H1 (cell line): ENCODE measurements at regions not wholly inside any gene's neighbourhood (a gene's known extent, or its start where the extent isn't known, plus 50 kb on each side); places are given as distances from the start of the nearest gene placed in this dataset.

ENCODE experiments used
- ATF2 ChIP-seq: IDR thresholded peaks from 2 replicates; pipeline ENCODE4 v1.6.1; 2012; ENCODE audit warnings: low read length, inconsistent platforms
- CTCF ChIP-seq, 3 experiments: IDR thresholded peaks; 1 replicate in 2 of 3; 2 replicates in 1 of 3; pipeline versions ENCODE4 v1.5.1 to v1.6.1; 2011; ENCODE audit warnings: low read length in 3 of 3, mild to moderate bottlenecking in 3 of 3, inconsistent platforms in 2 of 3, low read depth in 1 of 3, moderate library complexity in 1 of 3; ENCODE audit not compliant: insufficient read depth in 1 of 3; ENCODE audit errors: control extremely low read depth in 1 of 3
- EP300 ChIP-seq, 2 experiments: IDR thresholded peaks; 1 replicate in 1 of 2; 2 replicates in 1 of 2; pipeline ENCODE4 v1.6.1; 2011 to 2012; ENCODE audit warnings: low read depth in 2 of 2, low read length in 2 of 2, mild to moderate bottlenecking in 2 of 2, borderline replicate concordance in 1 of 2, inconsistent platforms in 1 of 2, moderate library complexity in 1 of 2
- KDM5A ChIP-seq: fragments of 200-600 bp; IDR thresholded peaks from 2 replicates; pipeline ENCODE4 v1.7.1; 2012; ENCODE audit warnings: mild to moderate bottlenecking, low read length, inconsistent platforms, mixed read lengths
- MAX ChIP-seq: IDR thresholded peaks from 2 replicates; pipeline ENCODE4 v1.6.1; 2012; ENCODE audit warnings: inconsistent platforms
- NRF1 ChIP-seq: IDR thresholded peaks from 2 replicates; pipeline ENCODE4 v1.6.1; 2011; ENCODE audit warnings: mild to moderate bottlenecking, low read depth, low read length, improper control_type of control experiment
- SIX5 ChIP-seq: IDR thresholded peaks from 2 replicates; pipeline ENCODE4 v1.6.1; 2011; ENCODE audit warnings: mild to moderate bottlenecking, low read depth, low read length

GRCh38 chr2:121055088-121055487, 229.9 kb downstream of the TFCP2L1 start:
- TF ChIP-seq CTCF (IDR thresholded peaks at IDR 0.05; ENCODE audit: control extremely low read depth in 1 of 3, insufficient read depth in 1 of 3, low read depth in 1 of 3, low read length in 3 of 3) (no peak), SIX5 (no peak), EP300 (IDR thresholded peaks at IDR 0.05; ENCODE audit: borderline replicate concordance in 1 of 2, low read depth in 2 of 2, low read length in 2 of 2) (no peak), MAX (no peak), ATF2 (no peak), KDM5A (no peak), NRF1 (no peak)
